Adrenal gland (tissue), 9 donors: ENCODE measurements at regions not wholly inside any gene's neighbourhood (a gene's known extent, or its start where the extent isn't known, plus 50 kb on each side); places are given as distances from the start of the nearest gene placed in this dataset.

Experiments used
- DNase-seq, 7 donors: peaks; one replicate each; pipeline ENCODE4 v3.0.0-alpha.2; 2019 to 2020
- H3K27ac ChIP-seq, 5 donors: fragments of 200-600 bp; sonication (generic) in 4 of 5; 1 replicate in 3 of 5; 2 replicates in 2 of 5; pipeline versions ENCODE4 v1.5.1 to v1.8.0; 2016 to 2020; ENCODE audit warnings: mild to moderate bottlenecking in 1 of 5
- H3K27me3 ChIP-seq: fragments of 200-600 bp; 2 replicates; pipeline ENCODE4 v1.8.0; 2021
- H3K36me3 ChIP-seq, 2 donors: fragments of 200-600 bp; replicated peaks in 1 of 2; 1 replicate in 1 of 2; 2 replicates in 1 of 2; pipeline versions ENCODE4 v1.5.1 to v1.8.0; 2018 to 2022
- H3K4me1 ChIP-seq, 2 donors: fragments of 200-600 bp; replicated peaks in 1 of 2; 1 replicate in 1 of 2; 2 replicates in 1 of 2; pipeline versions ENCODE4 v1.5.1 to v1.8.0; 2018 to 2021
- H3K4me3 ChIP-seq, 4 donors: fragments of 200-600 bp; sonication (generic) in 3 of 4; one replicate each; pipeline ENCODE4 v1.5.1; 2016 to 2018
- H3K9me3 ChIP-seq, 3 donors: fragments of 200-600 bp; sonication (generic) in 1 of 3; replicated peaks in 1 of 3; 1 replicate in 2 of 3; 2 replicates in 1 of 3; pipeline versions ENCODE4 v1.5.1 to v1.8.0; 2016 to 2021
- POLR2A ChIP-seq, 2 donors: fragments of 450-650 bp; IDR thresholded peaks; one replicate each; pipeline ENCODE4 v1.6.1; 2017; ENCODE audit warnings: antibody characterized with exemption in 2 of 2, mild to moderate bottlenecking in 2 of 2, moderate library complexity in 1 of 2
- WGBS, 4 donors: extraction: QIAGEN DNeasy Blood & Tissue Kit in 2 of 4; methylation state at CpG; one replicate each; pipeline versions ENCODE4 v1.1.5 to v1.1.7; 2013 to 2017; 5-methylcytosine and 5-hydroxymethylcytosine counted together
- intact Hi-C, 2 donors: fragments of 100-400 bp; cut with DNase I; formaldehyde crosslinking; loops; one replicate each; pipeline versions ENCODE4 v1.14.1 to v1.15.0; 2022 to 2023
- TF ChIP-seq, protein P1 (sequence below), 6 experiments: fragments of 450-650 bp in 4 of 6; fragments of 200-600 bp in 2 of 6; sonication (generic) in 1 of 6; IDR thresholded peaks; 1 replicate in 5 of 6; 2 replicates in 1 of 6; pipeline versions ENCODE4 v1.5.1 to v1.8.0; 2016 to 2021; ENCODE audit warnings: antibody characterized with exemption in 6 of 6, mild to moderate bottlenecking in 2 of 6, moderate library complexity in 1 of 6
- donor health status: healthy with polysubstance abuse.
- donor health status: Bipolar disorder and iron deficiency.
- donor health status: DM: yes; HTN: yes; CAD: no.
- donor health status: DM: no; HTN: no; CAD: no.
- donor health status: DM: no; HTN: no; CAD: no.

DNA sequence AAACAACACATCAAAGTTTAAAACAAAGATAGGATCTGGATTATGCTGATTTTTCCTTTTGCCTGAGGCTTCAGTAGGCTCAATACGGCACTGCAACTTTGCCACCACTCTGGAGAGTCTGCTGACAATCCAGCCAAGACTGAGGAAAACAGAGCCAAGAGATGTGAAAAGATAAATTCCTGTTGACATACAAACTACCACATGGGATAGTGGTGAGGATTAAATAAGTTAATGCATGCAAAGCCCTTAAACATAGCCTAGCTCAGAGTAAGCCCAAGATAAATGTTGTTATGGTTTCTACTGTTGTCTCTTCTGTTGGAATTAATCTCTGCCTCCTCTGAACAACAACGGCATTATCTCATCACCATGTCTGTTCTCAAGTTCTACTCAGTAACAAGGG lies 245.9 kb upstream of the LMCD1 start:
- H3K4me1 ChIP-seq: peaks cover 0 to 8% of the 10 kb centered on the region in 2 donors
- no peak for DNase-seq
- intact Hi-C loops: no loop called here
- no peaks in the 10 kb centered on the region for H3K27me3 ChIP-seq
- no peak overlapping the region for H3K4me3 ChIP-seq
- no peaks in the 10 kb centered on the region for H3K9me3 ChIP-seq
- 67 to 70% (median 69%) methylated on average over 2 of the region's 2 CpGs for WGBS, 4 donors
- TF ChIP-seq, protein P1, sequence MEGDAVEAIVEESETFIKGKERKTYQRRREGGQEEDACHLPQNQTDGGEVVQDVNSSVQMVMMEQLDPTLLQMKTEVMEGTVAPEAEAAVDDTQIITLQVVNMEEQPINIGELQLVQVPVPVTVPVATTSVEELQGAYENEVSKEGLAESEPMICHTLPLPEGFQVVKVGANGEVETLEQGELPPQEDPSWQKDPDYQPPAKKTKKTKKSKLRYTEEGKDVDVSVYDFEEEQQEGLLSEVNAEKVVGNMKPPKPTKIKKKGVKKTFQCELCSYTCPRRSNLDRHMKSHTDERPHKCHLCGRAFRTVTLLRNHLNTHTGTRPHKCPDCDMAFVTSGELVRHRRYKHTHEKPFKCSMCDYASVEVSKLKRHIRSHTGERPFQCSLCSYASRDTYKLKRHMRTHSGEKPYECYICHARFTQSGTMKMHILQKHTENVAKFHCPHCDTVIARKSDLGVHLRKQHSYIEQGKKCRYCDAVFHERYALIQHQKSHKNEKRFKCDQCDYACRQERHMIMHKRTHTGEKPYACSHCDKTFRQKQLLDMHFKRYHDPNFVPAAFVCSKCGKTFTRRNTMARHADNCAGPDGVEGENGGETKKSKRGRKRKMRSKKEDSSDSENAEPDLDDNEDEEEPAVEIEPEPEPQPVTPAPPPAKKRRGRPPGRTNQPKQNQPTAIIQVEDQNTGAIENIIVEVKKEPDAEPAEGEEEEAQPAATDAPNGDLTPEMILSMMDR (IDR thresholded peaks at IDR 0.05): no peak
- TF ChIP-seq POLR2A (IDR thresholded peaks at IDR 0.05): no peak
- no peaks in the 10 kb centered on the region for H3K36me3 ChIP-seq
- H3K27ac ChIP-seq: no peak overlapping the region

DNA sequence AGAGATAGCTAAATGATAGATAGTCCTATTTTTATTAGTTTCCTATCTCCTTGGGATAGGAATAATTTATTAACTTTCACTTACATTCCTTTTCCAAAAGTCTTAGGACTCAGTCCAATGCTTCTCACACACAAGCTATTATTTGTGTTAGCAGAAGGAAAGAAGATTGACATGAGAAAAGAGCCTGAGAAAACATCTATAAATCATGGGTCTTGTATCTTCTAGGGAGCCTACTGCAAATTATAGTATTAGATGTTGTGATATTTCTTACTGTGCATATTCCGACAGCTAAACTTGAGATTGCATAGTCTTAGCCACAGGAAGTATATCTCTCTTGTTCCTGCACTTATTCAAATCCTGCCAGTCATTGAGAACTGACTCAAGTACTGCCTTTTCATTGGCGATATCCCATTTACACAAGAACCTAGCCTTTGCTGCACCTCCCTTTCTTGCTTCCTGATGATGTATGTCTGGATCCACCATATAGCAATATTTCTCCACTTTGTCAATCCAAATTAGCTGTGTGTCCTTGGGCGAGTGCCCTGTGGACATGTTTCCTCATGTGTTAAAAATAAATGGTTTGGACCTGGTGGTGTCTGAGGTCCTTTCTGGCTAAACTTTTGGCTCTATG lies 245.1 kb upstream of the LMCD1 start:
- H3K4me1 ChIP-seq: peaks cover 0 to 8% of the 10 kb centered on the region in 2 donors
- DNase-seq: no peak
- TF ChIP-seq POLR2A (IDR thresholded peaks at IDR 0.05): no peak
- TF ChIP-seq, protein P1 (IDR thresholded peaks at IDR 0.05): no peak
- no peaks in the 10 kb centered on the region for H3K36me3 ChIP-seq
- intact Hi-C loops: no loop called here
- H3K27ac ChIP-seq: no peak overlapping the region
- no peaks in the 10 kb centered on the region for H3K27me3 ChIP-seq
- no peak overlapping the region for H3K4me3 ChIP-seq
- 30 to 57% (median 53%) methylated on average over 3 of the region's 3 CpGs for WGBS, 4 donors
- H3K9me3 ChIP-seq: peaks cover 0 to 5% (median 2%) of the 10 kb centered on the region in 3 donors

DNA sequence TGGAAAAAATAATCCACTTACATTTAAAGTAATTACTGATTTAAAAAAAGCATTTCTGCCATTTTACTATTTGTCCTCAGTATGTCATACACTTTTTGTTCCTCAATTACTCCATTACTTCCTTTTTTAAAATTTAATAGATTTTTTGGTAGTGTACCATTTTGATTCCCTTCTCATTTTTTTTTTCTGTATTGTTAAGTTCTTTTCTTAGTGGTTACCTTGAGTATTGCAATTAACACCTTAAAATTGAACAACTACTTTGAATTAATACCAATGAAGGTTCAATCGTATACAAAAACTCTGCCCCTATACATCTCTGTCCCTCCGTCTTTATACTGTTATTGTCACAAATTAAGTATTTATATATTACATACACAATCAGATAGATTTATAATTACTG lies 240.6 kb upstream of the LMCD1 start:
- Histone ChIP-seq H3K9me3 (peaks cover 0 to 6% (median 6%) of the 10 kb centered on the region in 3 donors), H3K4me1 (peaks cover 0 to 8% of the 10 kb centered on the region in 2 donors), H3K27me3 (no peaks in the 10 kb centered on the region), H3K4me3 (no peak overlapping the region), H3K36me3 (no peaks in the 10 kb centered on the region), H3K27ac (no peak overlapping the region)
- intact Hi-C loops: no loop called here
- 67 to 94% (median 80%) methylated on average over 2 of the region's 2 CpGs for WGBS, 4 donors
- TF ChIP-seq, protein P1 (IDR thresholded peaks at IDR 0.05): peak in 1 of 6 experiments; percentile 14
- no peak for TF ChIP-seq POLR2A (IDR thresholded peaks at IDR 0.05)
- no peak for DNase-seq

DNA sequence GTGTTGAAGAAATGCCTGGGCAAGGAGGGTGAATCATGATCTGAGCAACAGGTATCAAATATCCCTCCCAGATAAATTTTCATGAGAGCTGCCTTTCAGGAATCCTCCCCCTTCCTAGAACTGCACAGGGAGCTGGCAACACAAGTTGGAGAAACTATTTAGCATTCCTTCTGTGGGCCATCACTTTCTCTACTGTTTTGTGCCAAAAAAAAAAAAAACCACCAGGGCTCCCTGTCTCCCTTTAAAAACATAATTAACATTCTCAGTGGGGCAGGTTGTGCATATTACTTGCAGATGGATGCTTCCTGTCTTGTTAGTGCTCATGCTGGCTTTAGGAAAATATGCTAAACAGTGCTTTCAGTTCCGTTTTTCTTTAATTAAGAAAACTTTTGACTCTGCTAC lies 234.9 kb upstream of the LMCD1 start:
- Histone ChIP-seq H3K27ac (no peak overlapping the region), H3K9me3 (peaks cover 0 to 2% (median 0%) of the 10 kb centered on the region in 3 donors), H3K36me3 (no peaks in the 10 kb centered on the region), H3K27me3 (no peaks in the 10 kb centered on the region), H3K4me1 (no peaks in the 10 kb centered on the region), H3K4me3 (no peak overlapping the region)
- TF ChIP-seq, protein P1 (IDR thresholded peaks at IDR 0.05): no peak
- TF ChIP-seq POLR2A (IDR thresholded peaks at IDR 0.05): no peak
- DNase-seq: no peak
- intact Hi-C loops: no loop called here
- 50 to 77% (median 61%) methylated on average over 1 of the region's 1 CpG for WGBS, 4 donors
